Inferior parietal cortex (tissue), 1 donor: ENCODE measurements at regions not wholly inside any gene's neighbourhood (a gene's known extent, or its start where the extent isn't known, plus 50 kb on each side); places are given as distances from the start of the nearest gene placed in this dataset.
"Not testable (repeated sequence)": the region's sequence is repeated elsewhere in the genome, so short reads cannot be mapped to it uniquely, and the experiment has no call there.

ENCODE experiments used
- DNase-seq: peaks from one replicate; pipeline ENCODE4 v3.0.0-alpha.2; 2016; ENCODE audit errors: extremely low spot score

GRCh38 chr4:149870008-149870407 lies 54.4 kb upstream of the IQCM start:
- no peak for DNase-seq

- DNase-seq = no peak
Measured at GRCh38 chr4:149881744-149882143, 66.1 kb upstream of the IQCM start.

- DNase-seq = no peak
Measured at GRCh38 chr4:149882251-149882650, 66.6 kb upstream of the IQCM start.

- peak; percentile 63 for DNase-seq
Measured at GRCh38 chr4:149884046-149884445, 68.4 kb upstream of the IQCM start.

- DNase-seq = no peak
Measured at GRCh38 chr4:149884529-149885181, 69.0 kb upstream of the IQCM start.

GRCh38 chr4:149885896-149886295 lies 70.3 kb upstream of the IQCM start:
- no peak for DNase-seq

- DNase-seq = no peak
Measured at GRCh38 chr4:149886786-149887490, 71.3 kb upstream of the IQCM start.

GRCh38 chr4:149889991-149890390 lies 74.3 kb upstream of the IQCM start:
- DNase-seq = no peak

GRCh38 chr4:149890531-149890930 lies 74.9 kb upstream of the IQCM start:
- DNase-seq = no peak

- no peak for DNase-seq
Measured at GRCh38 chr4:149891426-149891825, 75.8 kb upstream of the IQCM start.

GRCh38 chr4:149896432-149896831 lies 80.8 kb upstream of the IQCM start:
- no peak for DNase-seq

- DNase-seq = peak; percentile 42
Measured at GRCh38 chr4:149897783-149898182, 82.1 kb upstream of the IQCM start.

- no peak for DNase-seq
Measured at GRCh38 chr4:149901128-149901527, 85.5 kb upstream of the IQCM start.

- DNase-seq = no peak
Measured at GRCh38 chr4:149902242-149902641, 86.6 kb upstream of the IQCM start.

GRCh38 chr4:149910177-149910576 lies 94.5 kb upstream of the IQCM start:
- no peak for DNase-seq

- DNase-seq = no peak
Measured at GRCh38 chr4:149910604-149911350, 95.1 kb upstream of the IQCM start.

- DNase-seq = no peak
Measured at GRCh38 chr4:149911354-149911753, 95.7 kb upstream of the IQCM start.

GRCh38 chr4:149912000-149912399 lies 96.4 kb upstream of the IQCM start:
- DNase-seq = no peak

- DNase-seq = peak; percentile 16
Measured at GRCh38 chr4:149914119-149915115, 98.8 kb upstream of the IQCM start.

GRCh38 chr4:149915735-149916134 lies 100.1 kb upstream of the IQCM start:
- not testable (repeated sequence) for DNase-seq

GRCh38 chr4:149923736-149924135 lies 108.1 kb upstream of the IQCM start:
- DNase-seq = no peak

- no peak for DNase-seq
Measured at GRCh38 chr4:149927514-149927913, 111.9 kb upstream of the IQCM start.
